ENCODE measurements at regions not wholly inside any gene's neighbourhood (a gene's known extent, or its start where the extent isn't known, plus 50 kb on each side); places are given as distances from the start of the nearest gene placed in this dataset.

GRCh38 chr12:86801439-86801838 lies 545.2 kb upstream of the MGAT4C start:
- TF ChIP-seq CTCF (IDR thresholded peaks at IDR 0.05) (no peak), POLR2A (IDR thresholded peaks at IDR 0.05) (no peak)

Data from prostate gland (tissue), 2 donors.